H1 (cell line): ENCODE measurements at regions not wholly inside any gene's neighbourhood (a gene's known extent, or its start where the extent isn't known, plus 50 kb on each side); places are given as distances from the start of the nearest gene placed in this dataset.

Experiments
- CTCF ChIA-PET: fragments of 300-600 bp; sonication (Branson Sonifier 250); formaldehyde crosslinking; loops from one replicate; lab custom pipeline; 2021; ENCODE audit not compliant: partially characterized antibody; lab: Charles Lee
- POLR2A ChIA-PET: fragments of 300-600 bp; sonication (Branson Sonifier 250); formaldehyde crosslinking; loops from one replicate; lab custom pipeline; 2021; ENCODE audit warnings: inconsistent platforms; ENCODE audit not compliant: partially characterized antibody; lab: Charles Lee
- DNase-seq, 2 experiments: peaks; one replicate each; pipeline versions ENCODE4 v3.0.0 to v3.0.0-alpha.2; 2010 to 2022; ENCODE audit warnings: low spot score in 2 of 2, low read depth in 1 of 2, mixed read lengths in 1 of 2
- FAIRE-seq: peaks from 2 replicates; lab custom pipeline; 2011; peaks lifted over from hg19 to GRCh38; lab: Jason Lieb, UNC
- H2AFZ ChIP-seq: 2 replicates; pipeline ENCODE4 v1.8.1; 2012; ENCODE audit warnings: low read length, inconsistent platforms
- H2AK5ac ChIP-seq: 2 replicates; pipeline ENCODE4 v1.6.1; 2013; ENCODE audit warnings: low read depth, low read length
- H2BK120ac ChIP-seq: replicated peaks from 2 replicates; pipeline ENCODE3; 2013; ENCODE audit warnings: low read depth, low read length, inconsistent platforms
- H2BK12ac ChIP-seq: 2 replicates; pipeline ENCODE4 v1.6.1; 2013; ENCODE audit warnings: low read depth, low read length
- H2BK15ac ChIP-seq: 2 replicates; pipeline ENCODE4 v1.6.1; 2013; ENCODE audit warnings: low read length
- H2BK20ac ChIP-seq: 2 replicates; pipeline ENCODE4 v1.6.1; 2013; ENCODE audit warnings: low read length
- H2BK5ac ChIP-seq: 2 replicates; pipeline ENCODE4 v1.6.1; 2013; ENCODE audit warnings: low read depth, low read length
- H3K14ac ChIP-seq: 2 replicates; pipeline ENCODE4 v1.6.1; 2013; ENCODE audit warnings: inconsistent platforms; ENCODE audit not compliant: insufficient read length
- H3K18ac ChIP-seq: 2 replicates; pipeline ENCODE4 v1.6.1; 2013; ENCODE audit warnings: low read length; ENCODE audit errors: extremely low read depth
- H3K23ac ChIP-seq: 2 replicates; pipeline ENCODE4 v1.6.1; 2013; ENCODE audit warnings: inconsistent platforms; ENCODE audit not compliant: insufficient read length
- H3K23me2 ChIP-seq: 2 replicates; pipeline ENCODE4 v1.6.1; 2013; ENCODE audit warnings: low read depth, low read length
- H3K27ac ChIP-seq: 2 replicates; pipeline ENCODE4 v1.6.1; 2011; ENCODE audit warnings: low read depth, low read length, inconsistent platforms
- H3K27me3 ChIP-seq, 4 experiments: replicated peaks in 1 of 4; 1 replicate in 1 of 4; 2 replicates in 3 of 4; pipeline versions ENCODE4 v1.6.1 to v1.8.1; 2011 to 2013; ENCODE audit warnings: low read length in 3 of 4, mild to moderate bottlenecking in 3 of 4, inconsistent platforms in 2 of 4, mixed read lengths in 2 of 4, moderate library complexity in 1 of 4; ENCODE audit not compliant: control insufficient read depth in 3 of 4, insufficient read depth in 3 of 4; ENCODE audit errors: extremely low read depth in 1 of 4
- H3K36me3 ChIP-seq, 4 experiments: 2 replicates each; pipeline versions ENCODE4 v1.6.1 to v1.8.1; 2011 to 2013; ENCODE audit warnings: mild to moderate bottlenecking in 4 of 4, low read length in 3 of 4, moderate library complexity in 2 of 4, control low read depth in 1 of 4, inconsistent platforms in 1 of 4; ENCODE audit not compliant: insufficient read depth in 4 of 4, control insufficient read depth in 2 of 4
- H3K4ac ChIP-seq: replicated peaks from 2 replicates; pipeline ENCODE3; 2013; ENCODE audit warnings: low read length, low read depth, mixed read lengths, inconsistent platforms; ENCODE audit not compliant: insufficient read length
- H3K4me1 ChIP-seq, 4 experiments: replicated peaks in 1 of 4; 1 replicate in 1 of 4; 2 replicates in 3 of 4; pipeline versions ENCODE4 v1.6.1 to v1.8.1; 2011 to 2013; ENCODE audit warnings: low read length in 3 of 4, inconsistent platforms in 2 of 4, mixed read lengths in 1 of 4; ENCODE audit not compliant: insufficient read depth in 4 of 4, control insufficient read depth in 3 of 4
- H3K4me2 ChIP-seq, 2 experiments: 2 replicates each; pipeline versions ENCODE4 v1.6.1 to v1.8.1; 2011 to 2013; ENCODE audit warnings: low read depth in 2 of 2, low read length in 2 of 2, control low read depth in 1 of 2, inconsistent platforms in 1 of 2, mild to moderate bottlenecking in 1 of 2; ENCODE audit not compliant: insufficient read depth in 1 of 2
- H3K4me3 ChIP-seq, 4 experiments: fragments of 200-600, 300-600 bp in 1 of 4; sonication (generic), shearing (Covaris generic), sonication (Bioruptor Twin) in 1 of 4; 2 replicates each; pipeline versions ENCODE4 v1.5.1 to v1.8.1; 2011 to 2016; ENCODE audit warnings: low read length in 4 of 4, low read depth in 3 of 4, control low read depth in 2 of 4, inconsistent platforms in 2 of 4, mild to moderate bottlenecking in 2 of 4, mixed read lengths in 1 of 4, moderate library complexity in 1 of 4; ENCODE audit not compliant: insufficient read depth in 2 of 4; ENCODE audit errors: extremely low read depth in 1 of 4
- H3K56ac ChIP-seq: replicated peaks from 2 replicates; pipeline ENCODE3; 2013; ENCODE audit warnings: low read depth, mild to moderate bottlenecking, mixed read lengths, low read length, inconsistent platforms; ENCODE audit not compliant: insufficient read length
- H3K79me1 ChIP-seq: 2 replicates; pipeline ENCODE4 v1.6.1; 2013; ENCODE audit warnings: low read depth, low read length, control low read depth
- H3K79me2 ChIP-seq, 2 experiments: 2 replicates each; pipeline versions ENCODE4 v1.6.1 to v1.8.1; 2012 to 2013; ENCODE audit warnings: low read length in 2 of 2, mild to moderate bottlenecking in 2 of 2, inconsistent platforms in 1 of 2; ENCODE audit not compliant: insufficient read depth in 2 of 2, control insufficient read depth in 1 of 2
- H3K9ac ChIP-seq, 4 experiments: replicated peaks in 1 of 4; 1 replicate in 1 of 4; 2 replicates in 3 of 4; pipeline versions ENCODE4 v1.6.1 to v1.8.1; 2011 to 2013; ENCODE audit warnings: low read depth in 3 of 4, low read length in 3 of 4, control low read depth in 2 of 4, mild to moderate bottlenecking in 2 of 4, moderate library complexity in 2 of 4, inconsistent platforms in 1 of 4; ENCODE audit errors: extremely low read depth in 1 of 4
- H3K9me3 ChIP-seq, 2 experiments: 2 replicates each; pipeline versions ENCODE4 v1.6.1 to v1.8.1; 2012 to 2013; ENCODE audit warnings: mild to moderate bottlenecking in 2 of 2, moderate library complexity in 2 of 2, control low read depth in 1 of 2, inconsistent platforms in 1 of 2, low read depth in 1 of 2, low read length in 1 of 2, mixed read lengths in 1 of 2; ENCODE audit not compliant: insufficient read depth in 2 of 2
- H4K20me1 ChIP-seq, 2 experiments: replicated peaks in 1 of 2; 2 replicates each; pipeline versions ENCODE3 to v1.8.1; 2011 to 2013; ENCODE audit warnings: inconsistent platforms in 2 of 2, low read length in 2 of 2, mild to moderate bottlenecking in 1 of 2; ENCODE audit not compliant: insufficient read depth in 2 of 2, control insufficient read depth in 1 of 2
- H4K5ac ChIP-seq: 2 replicates; pipeline ENCODE4 v1.6.1; 2013; ENCODE audit warnings: low read length, low read depth, mixed read lengths, inconsistent platforms; ENCODE audit not compliant: insufficient read length
- H4K8ac ChIP-seq: 2 replicates; pipeline ENCODE4 v1.8.0; 2013; ENCODE audit warnings: mild to moderate bottlenecking, moderate library complexity, low read length, inconsistent platforms; ENCODE audit not compliant: insufficient read depth; ENCODE audit errors: extremely low read depth
- H4K91ac ChIP-seq: replicated peaks from 2 replicates; pipeline ENCODE3; 2013; ENCODE audit warnings: low read length, mixed read lengths, inconsistent platforms; ENCODE audit not compliant: insufficient read length
- BACH1 ChIP-seq: IDR thresholded peaks from 2 replicates; pipeline ENCODE4 v1.6.1; 2012; ENCODE audit warnings: low read length, improper control_type of control experiment
- BCL11A ChIP-seq, 2 experiments: IDR thresholded peaks; one replicate each; pipeline ENCODE4 v1.6.1; 2011; ENCODE audit warnings: low read depth in 2 of 2, low read length in 2 of 2, mild to moderate bottlenecking in 2 of 2
- CBX5 ChIP-seq: fragments of 300-800, 300-1000 bp; sonication (generic); IDR thresholded peaks from 2 replicates; pipeline ENCODE4 v1.7.1; 2016; ENCODE audit warnings: antibody characterized with exemption, low read length, low read depth
- CHD1 ChIP-seq: IDR thresholded peaks from 2 replicates; pipeline ENCODE4 v1.6.1; 2012; ENCODE audit warnings: low read depth, low read length, improper control_type of control experiment
- CTBP2 ChIP-seq: IDR thresholded peaks from 2 replicates; pipeline ENCODE4 v1.7.0; 2011; ENCODE audit warnings: borderline replicate concordance, mild to moderate bottlenecking, moderate library complexity, mixed read lengths, low read length; ENCODE audit not compliant: insufficient read depth, insufficient read length
- HDAC6 ChIP-seq: IDR thresholded peaks from one replicate; pipeline ENCODE4 v1.7.1; 2012; ENCODE audit warnings: low read depth, mild to moderate bottlenecking, inconsistent platforms, low read length, moderate library complexity
- SAP30 ChIP-seq: fragments of 300-600 bp; sonication (generic); IDR thresholded peaks from 2 replicates; pipeline ENCODE4 v1.7.1; 2012; ENCODE audit warnings: low read length, moderate library complexity, mild to moderate bottlenecking, inconsistent platforms; ENCODE audit not compliant: insufficient read depth, insufficient replicate concordance
- SIX5 ChIP-seq: IDR thresholded peaks from 2 replicates; pipeline ENCODE4 v1.6.1; 2011; ENCODE audit warnings: mild to moderate bottlenecking, low read depth, low read length
- SP4 ChIP-seq: IDR thresholded peaks from 2 replicates; pipeline ENCODE4 v1.6.1; 2012; ENCODE audit warnings: low read length, inconsistent platforms
- TBP ChIP-seq: IDR thresholded peaks from 2 replicates; pipeline ENCODE4 v1.6.1; 2011; ENCODE audit warnings: low read depth, low read length, improper control_type of control experiment
- YY1 ChIP-seq: IDR thresholded peaks from 2 replicates; pipeline ENCODE4 v1.6.1; 2011; ENCODE audit warnings: low read depth, mild to moderate bottlenecking, low read length
- WGBS, 2 experiments: shearing (Covaris generic) in 1 of 2; methylation state at CpG; one replicate each; pipeline versions ENCODE4 v1.1.6 to v1.1.7; 2013 to 2015; ENCODE audit warnings: low lambda C conversion rate in 2 of 2, mixed read lengths in 2 of 2, inconsistent platforms in 1 of 2, low coverage in 1 of 2, missing lambda C conversion rate in 1 of 2; ENCODE audit not compliant: insufficient replicate concordance in 2 of 2, insufficient coverage in 1 of 2, insufficient read length in 1 of 2; ENCODE audit errors: extremely low coverage in 1 of 2, missing lambda C conversion rate in 1 of 2; 5-methylcytosine and 5-hydroxymethylcytosine counted together
- TF ChIP-seq, protein P1 (sequence below), 3 experiments: IDR thresholded peaks; 1 replicate in 2 of 3; 2 replicates in 1 of 3; pipeline versions ENCODE4 v1.5.1 to v1.6.1; 2011; ENCODE audit warnings: low read length in 3 of 3, mild to moderate bottlenecking in 3 of 3, inconsistent platforms in 2 of 3, low read depth in 1 of 3, moderate library complexity in 1 of 3; ENCODE audit not compliant: insufficient read depth in 1 of 3; ENCODE audit errors: control extremely low read depth in 1 of 3

DNA sequence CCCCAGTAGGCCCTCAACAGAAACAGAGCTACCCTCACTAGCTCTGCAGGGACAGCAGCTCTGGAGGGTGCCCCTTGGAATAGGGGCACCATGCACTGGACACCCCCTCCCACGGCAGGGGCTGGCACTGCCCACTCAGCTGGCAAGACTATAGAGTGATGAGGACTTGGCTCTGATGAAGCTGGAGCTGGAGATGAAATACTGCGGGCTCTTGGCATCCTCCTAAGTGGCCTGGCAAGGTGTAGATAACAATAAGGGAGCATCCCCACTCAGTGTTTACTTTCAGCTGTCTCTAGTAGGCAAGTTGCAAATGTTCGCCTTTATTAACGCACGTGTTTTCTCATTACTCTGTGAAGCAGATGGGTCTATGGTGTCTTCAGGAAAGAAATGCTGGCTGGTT is 92.7 kb downstream of the PDCL3 start:
- Histone ChIP-seq H2BK20ac (no peak overlapping the region), H3K14ac (no peak overlapping the region), H2BK5ac (no peak overlapping the region), H3K4me1 (no peaks in the 10 kb centered on the region), H3K79me2 (no peaks in the 10 kb centered on the region), H3K18ac (no peak overlapping the region), H2BK120ac (no peak overlapping the region), H3K27me3 (no peaks in the 10 kb centered on the region)
- TF ChIP-seq HDAC6 (no peak), TBP (no peak), BACH1 (no peak), BCL11A (IDR thresholded peaks at IDR 0.05; ENCODE audit: low read depth in 2 of 2, low read length in 2 of 2) (no peak), SIX5 (no peak), CTBP2 (no peak), YY1 (no peak), CBX5 (no peak), CHD1 (no peak), SP4 (no peak), SAP30 (no peak)
- TF ChIP-seq, protein P1, sequence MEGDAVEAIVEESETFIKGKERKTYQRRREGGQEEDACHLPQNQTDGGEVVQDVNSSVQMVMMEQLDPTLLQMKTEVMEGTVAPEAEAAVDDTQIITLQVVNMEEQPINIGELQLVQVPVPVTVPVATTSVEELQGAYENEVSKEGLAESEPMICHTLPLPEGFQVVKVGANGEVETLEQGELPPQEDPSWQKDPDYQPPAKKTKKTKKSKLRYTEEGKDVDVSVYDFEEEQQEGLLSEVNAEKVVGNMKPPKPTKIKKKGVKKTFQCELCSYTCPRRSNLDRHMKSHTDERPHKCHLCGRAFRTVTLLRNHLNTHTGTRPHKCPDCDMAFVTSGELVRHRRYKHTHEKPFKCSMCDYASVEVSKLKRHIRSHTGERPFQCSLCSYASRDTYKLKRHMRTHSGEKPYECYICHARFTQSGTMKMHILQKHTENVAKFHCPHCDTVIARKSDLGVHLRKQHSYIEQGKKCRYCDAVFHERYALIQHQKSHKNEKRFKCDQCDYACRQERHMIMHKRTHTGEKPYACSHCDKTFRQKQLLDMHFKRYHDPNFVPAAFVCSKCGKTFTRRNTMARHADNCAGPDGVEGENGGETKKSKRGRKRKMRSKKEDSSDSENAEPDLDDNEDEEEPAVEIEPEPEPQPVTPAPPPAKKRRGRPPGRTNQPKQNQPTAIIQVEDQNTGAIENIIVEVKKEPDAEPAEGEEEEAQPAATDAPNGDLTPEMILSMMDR (IDR thresholded peaks at IDR 0.05; ENCODE audit: control extremely low read depth in 1 of 3, insufficient read depth in 1 of 3, low read depth in 1 of 3, low read length in 3 of 3) = no peak
- TF ChIP-seq, all 59 proteins: peak for 0
- Histone ChIP-seq H3K56ac (no peak overlapping the region), H3K36me3 (no peaks in the 10 kb centered on the region), H4K20me1 (no peaks in the 10 kb centered on the region), H2AFZ (no peak overlapping the region), H4K8ac (no peak overlapping the region), H3K23me2 (no peaks in the 10 kb centered on the region), H3K27ac (no peak overlapping the region), H2AK5ac (no peak overlapping the region), H2BK12ac (no peak overlapping the region), H3K79me1 (no peaks in the 10 kb centered on the region), H3K9ac (no peak overlapping the region), H3K4me2 (no peak overlapping the region), H4K5ac (no peak overlapping the region), H3K9me3 (no peaks in the 10 kb centered on the region), H3K23ac (no peak overlapping the region), H4K91ac (no peak overlapping the region), H3K4ac (no peak overlapping the region), H3K4me3 (no peak overlapping the region), H2BK15ac (no peak overlapping the region)
- WGBS, 2 experiments = 91% methylated on average over 5 of the region's 5 CpGs; no CpG with 5 or more reads in 1 of the 2 experiments
- no peak for FAIRE-seq
- no peak for DNase-seq
- CTCF ChIA-PET = interaction anchor here (0.8 to 1.8 kb wide), 3 partner anchors 16 to 48 kb away, joined by 3 to 7 read pairs (median 3); no protein-coding TSS in a partner anchor
- POLR2A ChIA-PET = interaction anchor here (0.8 kb wide), 1 partner anchor 92 kb away, joined by 3 read pairs; the partner anchor contains the start of gene PDCL3
